ENCODE measurements at regions not wholly inside any gene's neighbourhood (a gene's known extent, or its start where the extent isn't known, plus 50 kb on each side); places are given as distances from the start of the nearest gene placed in this dataset.
"Not testable (repeated sequence)": the region's sequence is repeated elsewhere in the genome, so short reads cannot be mapped to it uniquely, and the experiment has no call there.

- no peak for TF ChIP-seq CTCF (IDR thresholded peaks at IDR 0.05; ENCODE audit: extremely low read depth, insufficient read depth, missing control alignments)
- DNase-seq (ENCODE audit: low spot score), result no peak
- in situ Hi-C loops (cut with MboI; ENCODE audit: low pct_unique_long_range_greater_than_20kb, low sequenced_read_pairs, unreplicated experiment), result no loop called here
These were observed 341.0 kb upstream of the SULF2 start for GRCh38 chr20:48126227-48126740.

- in situ Hi-C loops (cut with MboI; ENCODE audit: low pct_unique_long_range_greater_than_20kb, low sequenced_read_pairs, unreplicated experiment), result no loop called here
- DNase-seq (ENCODE audit: low spot score), result no peak
- no peak for TF ChIP-seq CTCF (IDR thresholded peaks at IDR 0.05; ENCODE audit: extremely low read depth, insufficient read depth, missing control alignments)
These were observed 339.7 kb upstream of the SULF2 start for GRCh38 chr20:48124960-48125359.

GRCh38 chr20:48124181-48124782 is 339.0 kb upstream of the SULF2 start:
- TF ChIP-seq CTCF (IDR thresholded peaks at IDR 0.05; ENCODE audit: extremely low read depth, insufficient read depth, missing control alignments), result no peak
- no peak for DNase-seq (ENCODE audit: low spot score)
- in situ Hi-C loops (cut with MboI; ENCODE audit: low pct_unique_long_range_greater_than_20kb, low sequenced_read_pairs, unreplicated experiment), result no loop called here

- no peak for TF ChIP-seq CTCF (IDR thresholded peaks at IDR 0.05; ENCODE audit: extremely low read depth, insufficient read depth, missing control alignments)
- DNase-seq (ENCODE audit: low spot score), result no peak
- in situ Hi-C loops (cut with MboI; ENCODE audit: low pct_unique_long_range_greater_than_20kb, low sequenced_read_pairs, unreplicated experiment), result no loop called here
These were observed 334.8 kb upstream of the SULF2 start for GRCh38 chr20:48120120-48120519.

GRCh38 chr20:48119389-48119788 is 334.1 kb upstream of the SULF2 start:
- DNase-seq (ENCODE audit: low spot score); in situ Hi-C loops (cut with MboI; ENCODE audit: low pct_unique_long_range_greater_than_20kb, low sequenced_read_pairs, unreplicated experiment): not testable (repeated sequence)

GRCh38 chr20:48115502-48115901 is 330.2 kb upstream of the SULF2 start:
- in situ Hi-C loops (cut with MboI; ENCODE audit: low pct_unique_long_range_greater_than_20kb, low sequenced_read_pairs, unreplicated experiment), result no loop called here
- DNase-seq (ENCODE audit: low spot score), result no peak
- no peak for TF ChIP-seq CTCF (IDR thresholded peaks at IDR 0.05; ENCODE audit: extremely low read depth, insufficient read depth, missing control alignments)

- TF ChIP-seq CTCF (IDR thresholded peaks at IDR 0.05; ENCODE audit: extremely low read depth, insufficient read depth, missing control alignments), result no peak
- no peak for DNase-seq (ENCODE audit: low spot score)
- in situ Hi-C loops (cut with MboI; ENCODE audit: low pct_unique_long_range_greater_than_20kb, low sequenced_read_pairs, unreplicated experiment), result no loop called here
These were observed 322.3 kb upstream of the SULF2 start for GRCh38 chr20:48107560-48107959.
